ENCODE measurements at regions not wholly inside any gene's neighbourhood (a gene's known extent, or its start where the extent isn't known, plus 50 kb on each side); places are given as distances from the start of the nearest gene placed in this dataset.

DNA sequence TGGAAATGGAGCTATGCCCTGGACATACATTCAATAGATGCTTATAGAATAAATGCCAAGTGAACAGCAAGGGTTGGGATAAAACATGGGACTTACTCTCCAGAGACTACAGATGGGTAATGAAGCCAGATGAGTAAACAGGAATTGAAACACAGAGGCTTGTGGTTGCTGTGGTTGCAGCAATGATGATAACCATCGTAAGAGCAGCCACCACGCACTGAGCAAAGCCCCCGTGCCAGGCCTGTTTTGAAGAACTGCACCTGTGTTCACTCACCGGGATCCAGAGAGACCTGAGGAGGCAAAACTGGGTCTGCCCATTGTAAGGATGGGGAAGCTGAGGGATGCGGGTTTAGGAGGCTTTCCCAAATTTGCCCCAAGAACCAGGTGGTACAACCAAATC is 431.1 kb upstream of the CDH4 start:
- H3K27me3 ChIP-seq (ENCODE audit: low read length) = no peaks in the 10 kb centered on the region; the same call in 1 of the 2 replicates
- H3K36me3 ChIP-seq (ENCODE audit: insufficient read depth, low read length) = no peaks in the 10 kb centered on the region
- H4K20me1 ChIP-seq (ENCODE audit: insufficient read depth, low read depth, low read length) = no peaks in the 10 kb centered on the region
- H3K79me2 ChIP-seq (ENCODE audit: low read length) = no peaks in the 10 kb centered on the region
- no peaks in the 10 kb centered on the region for H3K4me1 ChIP-seq (ENCODE audit: low read length)
- no peak overlapping the region for H3K27ac ChIP-seq (ENCODE audit: low read length)
- no peaks in the 10 kb centered on the region for H3K9me2 ChIP-seq (replicated peaks; ENCODE audit: insufficient read depth, low read length)
- H3K9me3 ChIP-seq (ENCODE audit: low read length) = no peaks in the 10 kb centered on the region
- no peak overlapping the region for H3K4me3 ChIP-seq (ENCODE audit: low read length)
- no peak overlapping the region for H2AFZ ChIP-seq (ENCODE audit: low read length)
- H3K9ac ChIP-seq (ENCODE audit: low read length) = no peak overlapping the region
- no peak overlapping the region for H3K4me2 ChIP-seq (ENCODE audit: low read depth, low read length, poor library complexity, severe bottlenecking)
- DNase-seq = no peak

- Histone ChIP-seq H4K20me1 (ENCODE audit: insufficient read depth, low read depth, low read length) (no peaks in the 10 kb centered on the region), H3K9me2 (replicated peaks; ENCODE audit: insufficient read depth, low read length) (no peaks in the 10 kb centered on the region), H3K4me1 (ENCODE audit: low read length) (no peaks in the 10 kb centered on the region)
Observed at GRCh38 chr20:60822699-60823607, 429.1 kb upstream of the CDH4 start.

GRCh38 chr20:60835876-60836275 is 416.2 kb upstream of the CDH4 start:
- no peak for DNase-seq
- H3K9me3 ChIP-seq (ENCODE audit: low read length) = no peaks in the 10 kb centered on the region

More at GRCh38 chr20:60822699-60823607, 429.1 kb upstream of the CDH4 start:
- Histone ChIP-seq H3K27me3 (ENCODE audit: low read length) (no peaks in the 10 kb centered on the region; the same call in 1 of the 2 replicates), H3K36me3 (ENCODE audit: insufficient read depth, low read length) (no peaks in the 10 kb centered on the region), H3K9ac (ENCODE audit: low read length) (no peak overlapping the region), H3K4me3 (ENCODE audit: low read length) (no peak overlapping the region), H2AFZ (ENCODE audit: low read length) (no peak overlapping the region), H3K27ac (ENCODE audit: low read length) (no peak overlapping the region), H3K4me2 (ENCODE audit: low read depth, low read length, poor library complexity, severe bottlenecking) (no peak overlapping the region), H3K79me2 (ENCODE audit: low read length) (no peaks in the 10 kb centered on the region), H3K9me3 (ENCODE audit: low read length) (0 out of 2 replicates have a peak, but pooled peaks cover under 1% of the 10 kb centered on the region)
- no peak for DNase-seq

GRCh38 chr20:60837173-60837770 is 414.8 kb upstream of the CDH4 start:
- Histone ChIP-seq H3K9me3 (ENCODE audit: low read length) (no peaks in the 10 kb centered on the region), H4K20me1 (ENCODE audit: insufficient read depth, low read depth, low read length) (no peaks in the 10 kb centered on the region), H3K4me1 (ENCODE audit: low read length) (no peaks in the 10 kb centered on the region), H3K36me3 (ENCODE audit: insufficient read depth, low read length) (no peaks in the 10 kb centered on the region), H3K9ac (ENCODE audit: low read length) (no peak overlapping the region), H3K4me2 (ENCODE audit: low read depth, low read length, poor library complexity, severe bottlenecking) (no peak overlapping the region), H3K27me3 (ENCODE audit: low read length) (no peaks in the 10 kb centered on the region), H2AFZ (ENCODE audit: low read length) (no peak overlapping the region), H3K9me2 (replicated peaks; ENCODE audit: insufficient read depth, low read length) (no peaks in the 10 kb centered on the region), H3K27ac (ENCODE audit: low read length) (no peak overlapping the region), H3K4me3 (ENCODE audit: low read length) (no peak overlapping the region), H3K79me2 (ENCODE audit: low read length) (no peaks in the 10 kb centered on the region)
- DNase-seq = no peak

More at GRCh38 chr20:60835876-60836275, 416.2 kb upstream of the CDH4 start:
- H3K79me2 ChIP-seq (ENCODE audit: low read length) = no peaks in the 10 kb centered on the region
- H4K20me1 ChIP-seq (ENCODE audit: insufficient read depth, low read depth, low read length) = no peaks in the 10 kb centered on the region
- H3K27me3 ChIP-seq (ENCODE audit: low read length) = no peaks in the 10 kb centered on the region
- H2AFZ ChIP-seq (ENCODE audit: low read length) = no peak overlapping the region
- H3K4me1 ChIP-seq (ENCODE audit: low read length) = no peaks in the 10 kb centered on the region
- no peak overlapping the region for H3K27ac ChIP-seq (ENCODE audit: low read length)
- no peak overlapping the region for H3K4me2 ChIP-seq (ENCODE audit: low read depth, low read length, poor library complexity, severe bottlenecking)
- H3K36me3 ChIP-seq (ENCODE audit: insufficient read depth, low read length) = no peaks in the 10 kb centered on the region
- no peaks in the 10 kb centered on the region for H3K9me2 ChIP-seq (replicated peaks; ENCODE audit: insufficient read depth, low read length)
- H3K9ac ChIP-seq (ENCODE audit: low read length) = no peak overlapping the region
- H3K4me3 ChIP-seq (ENCODE audit: low read length) = no peak overlapping the region

- H3K27me3 ChIP-seq (ENCODE audit: low read length) = no peaks in the 10 kb centered on the region
- H3K4me2 ChIP-seq (ENCODE audit: low read depth, low read length, poor library complexity, severe bottlenecking) = no peak overlapping the region
- no peaks in the 10 kb centered on the region for H3K79me2 ChIP-seq (ENCODE audit: low read length)
Observed at GRCh38 chr20:60838297-60838696, 413.8 kb upstream of the CDH4 start.

DNA sequence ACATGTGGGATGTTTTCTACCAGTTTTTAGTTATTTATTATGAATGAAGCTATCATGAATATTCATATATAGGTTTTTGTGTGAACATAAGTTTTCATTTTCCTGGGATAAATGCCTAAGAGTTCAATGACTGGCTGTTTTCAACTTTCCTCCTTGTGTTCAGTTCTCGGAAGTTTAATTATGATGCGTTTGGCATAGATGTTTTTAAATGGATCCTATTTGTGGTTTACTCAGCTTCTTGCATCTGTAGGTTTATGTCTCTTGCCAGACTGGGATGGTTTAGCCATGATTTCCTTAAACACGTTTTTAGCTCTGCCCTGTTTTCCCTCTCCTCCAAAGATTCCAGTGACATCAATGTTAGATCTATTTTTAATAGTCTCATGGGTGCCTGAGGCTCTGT is 411.1 kb upstream of the CDH4 start:
- DNase-seq = no peak
- Histone ChIP-seq H3K9me3 (ENCODE audit: low read length) (no peaks in the 10 kb centered on the region), H3K4me2 (ENCODE audit: low read depth, low read length, poor library complexity, severe bottlenecking) (no peak overlapping the region), H3K9ac (ENCODE audit: low read length) (no peak overlapping the region), H3K27me3 (ENCODE audit: low read length) (no peaks in the 10 kb centered on the region), H3K4me3 (ENCODE audit: low read length) (no peak overlapping the region), H4K20me1 (ENCODE audit: insufficient read depth, low read depth, low read length) (no peaks in the 10 kb centered on the region), H3K4me1 (ENCODE audit: low read length) (no peaks in the 10 kb centered on the region), H2AFZ (ENCODE audit: low read length) (no peak overlapping the region), H3K36me3 (ENCODE audit: insufficient read depth, low read length) (no peaks in the 10 kb centered on the region), H3K79me2 (ENCODE audit: low read length) (no peaks in the 10 kb centered on the region), H3K9me2 (replicated peaks; ENCODE audit: insufficient read depth, low read length) (no peaks in the 10 kb centered on the region), H3K27ac (ENCODE audit: low read length) (no peak overlapping the region)

More at GRCh38 chr20:60838297-60838696, 413.8 kb upstream of the CDH4 start:
- no peak overlapping the region for H2AFZ ChIP-seq (ENCODE audit: low read length)
- H3K9me2 ChIP-seq (replicated peaks; ENCODE audit: insufficient read depth, low read length) = no peaks in the 10 kb centered on the region
- no peaks in the 10 kb centered on the region for H3K9me3 ChIP-seq (ENCODE audit: low read length)
- no peak overlapping the region for H3K9ac ChIP-seq (ENCODE audit: low read length)
- H3K4me1 ChIP-seq (ENCODE audit: low read length) = no peaks in the 10 kb centered on the region
- H3K4me3 ChIP-seq (ENCODE audit: low read length) = no peak overlapping the region
- DNase-seq = no peak
- no peaks in the 10 kb centered on the region for H3K36me3 ChIP-seq (ENCODE audit: insufficient read depth, low read length)
- H4K20me1 ChIP-seq (ENCODE audit: insufficient read depth, low read depth, low read length) = no peaks in the 10 kb centered on the region
- H3K27ac ChIP-seq (ENCODE audit: low read length) = no peak overlapping the region

DNA sequence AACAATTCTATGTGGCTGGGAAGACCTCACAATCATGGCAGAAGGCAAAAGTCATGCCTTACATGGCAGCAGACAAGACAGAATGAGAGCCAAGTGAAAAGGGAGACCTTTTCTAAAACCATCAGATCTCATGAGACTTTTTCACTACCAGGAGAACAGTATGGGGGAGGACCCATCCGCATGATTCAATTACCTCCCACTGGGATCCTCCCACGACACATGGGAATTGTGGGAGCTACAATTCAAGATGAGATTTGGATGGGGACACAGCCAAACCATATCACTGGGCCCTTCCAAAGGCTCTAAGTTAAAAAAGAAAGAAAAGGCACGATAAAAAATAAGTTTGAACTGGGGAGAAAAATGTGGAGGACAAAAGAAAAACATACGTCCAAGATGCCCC is 406.9 kb upstream of the CDH4 start:
- no peaks in the 10 kb centered on the region for H3K79me2 ChIP-seq (ENCODE audit: low read length)
- no peaks in the 10 kb centered on the region for H4K20me1 ChIP-seq (ENCODE audit: insufficient read depth, low read depth, low read length)
- H3K9me3 ChIP-seq (ENCODE audit: low read length) = no peaks in the 10 kb centered on the region
- H3K9me2 ChIP-seq (replicated peaks; ENCODE audit: insufficient read depth, low read length) = no peaks in the 10 kb centered on the region
- H2AFZ ChIP-seq (ENCODE audit: low read length) = no peak overlapping the region
- no peak overlapping the region for H3K4me3 ChIP-seq (ENCODE audit: low read length)
- H3K4me2 ChIP-seq (ENCODE audit: low read depth, low read length, poor library complexity, severe bottlenecking) = no peak overlapping the region
- no peak overlapping the region for H3K9ac ChIP-seq (ENCODE audit: low read length)
- no peak for DNase-seq
- no peak overlapping the region for H3K27ac ChIP-seq (ENCODE audit: low read length)
- no peaks in the 10 kb centered on the region for H3K36me3 ChIP-seq (ENCODE audit: insufficient read depth, low read length)
- no peaks in the 10 kb centered on the region for H3K27me3 ChIP-seq (ENCODE audit: low read length)
- H3K4me1 ChIP-seq (ENCODE audit: low read length) = no peaks in the 10 kb centered on the region

- H3K9me2 ChIP-seq (replicated peaks; ENCODE audit: insufficient read depth, low read length) = no peaks in the 10 kb centered on the region
- no peaks in the 10 kb centered on the region for H3K9me3 ChIP-seq (ENCODE audit: low read length)
- peak; percentile 73 for DNase-seq
- no peak overlapping the region for H3K4me2 ChIP-seq (ENCODE audit: low read depth, low read length, poor library complexity, severe bottlenecking)
- no peaks in the 10 kb centered on the region for H3K27me3 ChIP-seq (ENCODE audit: low read length)
- no peak overlapping the region for H3K9ac ChIP-seq (ENCODE audit: low read length)
- no peaks in the 10 kb centered on the region for H3K36me3 ChIP-seq (ENCODE audit: insufficient read depth, low read length)
- no peaks in the 10 kb centered on the region for H3K4me1 ChIP-seq (ENCODE audit: low read length)
- no peak overlapping the region for H3K27ac ChIP-seq (ENCODE audit: low read length)
- H4K20me1 ChIP-seq (ENCODE audit: insufficient read depth, low read depth, low read length) = no peaks in the 10 kb centered on the region
- no peak overlapping the region for H3K4me3 ChIP-seq (ENCODE audit: low read length)
- H3K79me2 ChIP-seq (ENCODE audit: low read length) = no peaks in the 10 kb centered on the region
- no peak overlapping the region for H2AFZ ChIP-seq (ENCODE audit: low read length)
Observed at GRCh38 chr20:60851826-60852704, 400.0 kb upstream of the CDH4 start.
